HCT116 (cell line): ENCODE measurements at regions not wholly inside any gene's neighbourhood (a gene's known extent, or its start where the extent isn't known, plus 50 kb on each side); places are given as distances from the start of the nearest gene placed in this dataset.

Experiments
- ATAC-seq: fragments of 200-7000 bp; cut with Tn5 transposase; 2 replicates; pipeline ENCODE4 v1.9.1; 2020; ENCODE audit warnings: mild to moderate bottlenecking, moderate library complexity
- BruUV-seq: library from RNA; stranded (reverse); fragments of 400-500 nt; replicated peaks from 2 replicates; lab custom pipeline; 2021; lab: Mats Ljungman, UMichigan
- CTCF ChIA-PET: fragments of 300-600 bp; sonication (Branson Sonifier 250); formaldehyde crosslinking; loops from one replicate; lab custom pipeline; 2021; ENCODE audit warnings: antibody characterized with exemption; lab: Charles Lee
- POLR2A ChIA-PET: fragments of 300-600, 350-600 bp; sonication (Branson Sonifier 250); formaldehyde crosslinking; loops from one replicate; lab custom pipeline; 2021; ENCODE audit warnings: antibody characterized with exemption; lab: Charles Lee
- RAD21 ChIA-PET, 2 experiments: fragments of 300-600 bp; sonication (Branson Sonifier 250); formaldehyde crosslinking; loops; one replicate each; lab custom pipeline; 2023; ENCODE audit warnings: low total read pairs in 2 of 2; ENCODE audit not compliant: uncharacterized antibody in 2 of 2, unreplicated experiment in 2 of 2, low non-redundant PET in 1 of 2; lab: Charles Lee
- DNase-seq: peaks from one replicate; pipeline ENCODE4 v3.0.0-alpha.2; 2010; ENCODE audit warnings: low read depth, low spot score
- H2AFZ ChIP-seq: fragments of 200-600 bp; shearing (Covaris generic), sonication (generic); 2 replicates; pipeline ENCODE4 v1.6.1; 2017; ENCODE audit warnings: low read depth, mixed run types, mixed read lengths, antibody characterized with exemption, low read length; ENCODE audit not compliant: poor library complexity, severe bottlenecking
- H3K27ac ChIP-seq: 2 replicates; pipeline ENCODE4 v1.5.1; 2012; ENCODE audit warnings: low read depth, low read length
- H3K27me3 ChIP-seq: fragments of 200-600 bp; sonication (generic); 2 replicates; pipeline ENCODE4 v1.6.1; 2016; ENCODE audit warnings: mixed run types, low read length, mixed read lengths; ENCODE audit not compliant: insufficient read depth
- H3K36me3 ChIP-seq, 2 experiments: fragments of 200-500 bp in 1 of 2; fragments of 200-600 bp in 1 of 2; sonication (Bioruptor generic) in 1 of 2; sonication (generic) in 1 of 2; 2 replicates each; pipeline versions ENCODE4 v1.5.1 to v1.6.1; 2014 to 2016; ENCODE audit warnings: low read length in 2 of 2, inconsistent platforms in 1 of 2, mixed read lengths in 1 of 2, mixed run types in 1 of 2; ENCODE audit not compliant: insufficient read depth in 2 of 2, control insufficient read depth in 1 of 2
- H3K4me1 ChIP-seq, 2 experiments: fragments of 200-600 bp in 1 of 2; sonication (generic) in 1 of 2; 2 replicates each; pipeline versions ENCODE4 v1.5.1 to v1.6.1; 2012 to 2017; ENCODE audit warnings: low read length in 2 of 2, inconsistent platforms in 1 of 2, mild to moderate bottlenecking in 1 of 2, mixed read lengths in 1 of 2, mixed run types in 1 of 2, moderate library complexity in 1 of 2; ENCODE audit not compliant: insufficient read depth in 2 of 2, control insufficient read depth in 1 of 2
- H3K4me2 ChIP-seq: fragments of 200-600 bp; sonication (generic); 2 replicates; pipeline ENCODE4 v1.6.1; 2017; ENCODE audit warnings: mixed run types, low read length, mixed read lengths
- H3K4me3 ChIP-seq, 2 experiments: fragments of 200-600 bp in 1 of 2; sonication (generic) in 1 of 2; replicated peaks in 1 of 2; 2 replicates each; pipeline ENCODE4 v1.5.1; 2011 to 2016; ENCODE audit warnings: low read length in 2 of 2, control low read depth in 1 of 2, low read depth in 1 of 2, mild to moderate bottlenecking in 1 of 2, mixed read lengths in 1 of 2, mixed run types in 1 of 2
- H3K79me2 ChIP-seq: fragments of 200-600 bp; sonication (generic); 2 replicates; pipeline ENCODE4 v1.6.1; 2017; ENCODE audit warnings: mild to moderate bottlenecking, mixed run types, low read length, moderate library complexity, mixed read lengths; ENCODE audit not compliant: insufficient read depth
- H3K9ac ChIP-seq: fragments of 200-600 bp; sonication (generic); 2 replicates; pipeline ENCODE4 v1.6.1; 2016; ENCODE audit warnings: low read length, mixed read lengths
- H3K9me2 ChIP-seq: fragments of 200-600 bp; sonication (generic), shearing (Covaris generic); 2 replicates; pipeline ENCODE4 v1.6.1; 2017; ENCODE audit warnings: mixed run types, mild to moderate bottlenecking, moderate library complexity; ENCODE audit not compliant: insufficient read depth
- H3K9me3 ChIP-seq, 2 experiments: fragments of 200-500 bp in 1 of 2; fragments of 200-600 bp in 1 of 2; sonication (Bioruptor generic) in 1 of 2; sonication (generic) in 1 of 2; 2 replicates each; pipeline ENCODE4 v1.6.1; 2014 to 2017; ENCODE audit warnings: low read length in 2 of 2, mixed read lengths in 2 of 2, inconsistent platforms in 1 of 2, low read depth in 1 of 2, mild to moderate bottlenecking in 1 of 2, mixed run types in 1 of 2, moderate library complexity in 1 of 2; ENCODE audit not compliant: control insufficient read depth in 1 of 2, insufficient read depth in 1 of 2
- H4K20me1 ChIP-seq: fragments of 200-600 bp; sonication (generic), shearing (Covaris generic); 2 replicates; pipeline ENCODE4 v1.6.1; 2017; ENCODE audit warnings: mixed run types, mild to moderate bottlenecking, moderate library complexity; ENCODE audit not compliant: insufficient read depth
- ATF3 ChIP-seq: IDR thresholded peaks from 2 replicates; pipeline ENCODE4 v1.6.1; 2012
- CBX3 ChIP-seq: IDR thresholded peaks from 2 replicates; pipeline ENCODE4 v1.6.1; 2012; ENCODE audit warnings: low read depth
- CEBPB ChIP-seq: IDR thresholded peaks from 2 replicates; pipeline ENCODE4 v1.6.1; 2012; ENCODE audit warnings: low read depth
- CTCF ChIP-seq, 3 experiments: fragments of 200-600 bp in 1 of 3; sonication (generic) in 1 of 3; IDR thresholded peaks in 2 of 3; conservative IDR thresholded peaks in 1 of 3; 2 replicates each; pipeline ENCODE4 v1.5.1; 2012 to 2017; ENCODE audit warnings: low read depth in 2 of 3, low read length in 2 of 3, antibody characterized with exemption in 1 of 3, borderline replicate concordance in 1 of 3, control low read depth in 1 of 3, mild to moderate bottlenecking in 1 of 3, mixed read lengths in 1 of 3, mixed run types in 1 of 3, moderate library complexity in 1 of 3; ENCODE audit not compliant: insufficient read depth in 1 of 3
- ELF1 ChIP-seq: IDR thresholded peaks from 2 replicates; pipeline ENCODE4 v1.6.1; 2012; ENCODE audit warnings: low read depth, borderline replicate concordance
- EZH2 ChIP-seq: fragments of 200-600 bp; sonication (generic); IDR thresholded peaks from 2 replicates; pipeline ENCODE4 v1.6.1; 2017; ENCODE audit warnings: antibody characterized with exemption, mixed run types
- FOSL1 ChIP-seq: IDR thresholded peaks from 2 replicates; pipeline ENCODE4 v1.6.1; 2012; ENCODE audit warnings: low read depth
- JUND ChIP-seq: IDR thresholded peaks from 2 replicates; pipeline ENCODE4 v1.6.1; 2012
- RAD21 ChIP-seq: IDR thresholded peaks from 2 replicates; pipeline ENCODE4 v1.6.1; 2012; ENCODE audit warnings: low read depth, mild to moderate bottlenecking
- SIN3A ChIP-seq: IDR thresholded peaks from 2 replicates; pipeline ENCODE4 v1.6.1; 2012; ENCODE audit warnings: low read depth
- SP1 ChIP-seq: IDR thresholded peaks from 2 replicates; pipeline ENCODE4 v1.6.1; 2012; ENCODE audit warnings: low read depth
- SRF ChIP-seq: IDR thresholded peaks from 2 replicates; pipeline ENCODE4 v1.6.1; 2012; ENCODE audit warnings: low read depth
- YY1 ChIP-seq: IDR thresholded peaks from 2 replicates; pipeline ENCODE4 v1.6.1; 2011; ENCODE audit warnings: low read length, low read depth, moderate library complexity, mild to moderate bottlenecking; ENCODE audit not compliant: insufficient replicate concordance; ENCODE audit errors: extremely low read depth
- ZBTB33 ChIP-seq: IDR thresholded peaks from 2 replicates; pipeline ENCODE4 v1.6.1; 2011; ENCODE audit warnings: mild to moderate bottlenecking, low read length, moderate library complexity; ENCODE audit not compliant: insufficient replicate concordance; ENCODE audit errors: extremely low read depth
- ZFX ChIP-seq: fragments of 450-650 bp; IDR thresholded peaks from 2 replicates; pipeline ENCODE4 v1.6.1; 2017
- intact Hi-C: fragments of 100-400 bp; cut with micrococcal nuclease; formaldehyde crosslinking; loops from 2 replicates; pipeline ENCODE4 v1.10.0; 2022

- Histone ChIP-seq H3K4me1 (no peaks in the 10 kb centered on the region), H2AFZ (no peak overlapping the region), H3K9me3 (no peaks in the 10 kb centered on the region), H3K27me3 (no peaks in the 10 kb centered on the region), H4K20me1 (no peaks in the 10 kb centered on the region), H3K27ac (no peak overlapping the region), H3K4me3 (no peak overlapping the region), H3K9me2 (no peaks in the 10 kb centered on the region), H3K36me3 (no peaks in the 10 kb centered on the region), H3K79me2 (no peaks in the 10 kb centered on the region), H3K4me2 (no peak overlapping the region), H3K9ac (no peak overlapping the region)
- TF ChIP-seq YY1 (no peak), ZFX (no peak), JUND (no peak), CTCF (IDR thresholded peaks at IDR 0.05 in 2 of 3, conservative IDR thresholded peaks at IDR 0.05 in 1 of 3; ENCODE audit: borderline replicate concordance in 1 of 3, insufficient read depth in 1 of 3, low read depth in 2 of 3, low read length in 2 of 3) (peak; percentile 35 to 56 (median 41); a peak in 5 of 6 replicates), EZH2 (no peak), RAD21 (peak; percentile 68)
- no TSS peak for BruUV-seq
- ChIA-PET POLR2A (no interaction called here), CTCF (interaction anchor here (0.6 to 1.9 kb wide), 5 partner anchors 9 to 1000 kb away, joined by 3 to 14 read pairs (median 3); no protein-coding TSS in a partner anchor), RAD21 (no interaction called here)
- intact Hi-C loops, result loop anchor here (1.0 to 2.0 kb wide), 2 partner anchors 969 to 976 kb away; no protein-coding TSS in a partner anchor
- ATAC-seq (peak; percentile 46; the same call in 1 of the 2 replicates), DNase-seq (no peak)
Measured at GRCh38 chr4:36414248-36414647, 132.8 kb downstream of the DTHD1 start.

- Histone ChIP-seq H3K4me2 (no peak overlapping the region), H3K4me1 (no peaks in the 10 kb centered on the region), H3K36me3 (no peaks in the 10 kb centered on the region), H4K20me1 (no peaks in the 10 kb centered on the region), H3K79me2 (no peaks in the 10 kb centered on the region), H3K9ac (no peak overlapping the region), H3K9me3 (no peaks in the 10 kb centered on the region), H3K4me3 (no peak overlapping the region), H3K27me3 (no peaks in the 10 kb centered on the region), H3K9me2 (no peaks in the 10 kb centered on the region), H3K27ac (no peak overlapping the region), H2AFZ (no peak overlapping the region)
- CTCF ChIA-PET, result no interaction called here
- no peak for ATAC-seq
- RAD21 ChIA-PET, result no interaction called here
- no TSS peak for BruUV-seq
- intact Hi-C loops, result no loop called here
- no peak for DNase-seq
- POLR2A ChIA-PET, result no interaction called here
- TF ChIP-seq FOSL1 (no peak), ZBTB33 (no peak), CBX3 (no peak), ELF1 (no peak), CTCF (IDR thresholded peaks at IDR 0.05 in 2 of 3, conservative IDR thresholded peaks at IDR 0.05 in 1 of 3; ENCODE audit: borderline replicate concordance in 1 of 3, insufficient read depth in 1 of 3, low read depth in 2 of 3, low read length in 2 of 3) (no peak), ZFX (no peak), CEBPB (no peak), SP1 (no peak), SRF (no peak), JUND (no peak), SIN3A (no peak), ATF3 (no peak)
Measured at GRCh38 chr4:36417146-36417545, 135.7 kb downstream of the DTHD1 start.
